NOMO-1 treated with DMSO at 0.1 percent for 48 hours (cell line): ENCODE measurements at regions not wholly inside any gene's neighbourhood (a gene's known extent, or its start where the extent isn't known, plus 50 kb on each side); places are given as distances from the start of the nearest gene placed in this dataset.

Experiments
- DNase-seq: peaks from one replicate; lab custom pipeline; 2025; ENCODE audit not compliant: unreplicated experiment; lab: John Stamatoyannopoulos, UW

GRCh38 chr10:94043431-94043990, 49.8 kb downstream of the PLCE1 start:
- DNase-seq = no peak

GRCh38 chr10:94046098-94046497, 52.4 kb downstream of the PLCE1 start:
- DNase-seq = no peak

GRCh38 chr10:94047293-94047692, 53.6 kb downstream of the PLCE1 start:
- DNase-seq = no peak

GRCh38 chr10:94049911-94050310, 56.2 kb downstream of the PLCE1 start:
- no peak for DNase-seq

- DNase-seq = no peak
These were observed 58.5 kb downstream of the PLCE1 start for GRCh38 chr10:94052281-94052680.

- no peak for DNase-seq
These were observed 59.4 kb downstream of the PLCE1 start for GRCh38 chr10:94052866-94053791.

- DNase-seq = no peak
These were observed 65.6 kb downstream of the PLCE1 start for GRCh38 chr10:94059178-94059883.

- no peak for DNase-seq
These were observed 67.3 kb downstream of the PLCE1 start for GRCh38 chr10:94061026-94061425.

GRCh38 chr10:94062611-94063010, 68.9 kb downstream of the PLCE1 start:
- DNase-seq = no peak

GRCh38 chr10:94065362-94065761, 71.6 kb downstream of the PLCE1 start:
- DNase-seq = no peak

- DNase-seq = no peak
These were observed 72.1 kb downstream of the PLCE1 start for GRCh38 chr10:94065787-94066186.

- DNase-seq = no peak
These were observed 72.7 kb downstream of the PLCE1 start for GRCh38 chr10:94066411-94066810.

GRCh38 chr10:94069884-94070283, 76.2 kb downstream of the PLCE1 start:
- no peak for DNase-seq

GRCh38 chr10:94074462-94074861, 80.7 kb downstream of the PLCE1 start:
- no peak for DNase-seq

GRCh38 chr10:94075506-94075905, 81.8 kb downstream of the PLCE1 start:
- no peak for DNase-seq

GRCh38 chr10:94076325-94076841, 82.7 kb downstream of the PLCE1 start:
- DNase-seq = no peak

- no peak for DNase-seq
These were observed 83.3 kb downstream of the PLCE1 start for GRCh38 chr10:94077042-94077441.

- DNase-seq = no peak
These were observed 86.4 kb downstream of the PLCE1 start for GRCh38 chr10:94080108-94080507.

GRCh38 chr10:94083662-94084265, 90.0 kb downstream of the PLCE1 start:
- DNase-seq = no peak

GRCh38 chr10:94084344-94084743, 90.6 kb downstream of the PLCE1 start:
- no peak for DNase-seq

GRCh38 chr10:94085288-94085687, 91.6 kb downstream of the PLCE1 start:
- no peak for DNase-seq
